ENCODE measurements at regions not wholly inside any gene's neighbourhood (a gene's known extent, or its start where the extent isn't known, plus 50 kb on each side); places are given as distances from the start of the nearest gene placed in this dataset.

DNA sequence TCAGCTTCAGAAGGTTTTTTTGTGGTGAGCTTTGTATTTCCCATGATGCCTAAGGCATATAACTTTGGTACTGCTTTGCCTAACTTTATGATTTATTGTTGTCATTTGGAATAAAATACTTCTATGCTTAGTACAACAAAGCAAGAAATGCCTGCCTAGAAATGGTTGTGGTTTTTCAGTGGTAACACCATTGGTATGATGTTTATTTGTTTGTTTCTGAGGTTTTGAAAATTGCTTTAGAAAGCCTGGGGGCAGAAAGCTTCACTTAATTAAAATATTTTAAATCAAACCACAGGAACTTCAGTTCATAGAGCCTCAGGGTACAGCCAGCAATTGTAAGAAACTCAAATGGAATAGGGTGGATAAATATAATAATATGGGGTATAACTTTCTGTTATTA lies 351.2 kb upstream of the MAP3K7 start:
- Histone ChIP-seq H3K27me3 (ENCODE audit: insufficient read depth, poor library complexity, severe bottlenecking) (no peaks in the 10 kb centered on the region), H3K4me3 (replicated peaks; ENCODE audit: insufficient read depth, low read length) (no peak overlapping the region), H3K27ac (replicated peaks) (no peak overlapping the region)
- TF ChIP-seq POLR2AphosphoS5 (IDR thresholded peaks at IDR 0.05; ENCODE audit: low read depth) (no peak), SPI1 (IDR thresholded peaks at IDR 0.05; ENCODE audit: borderline replicate concordance, low read depth) (no peak), GABPA (IDR thresholded peaks at IDR 0.05; ENCODE audit: low read depth) (no peak)
- TF ChIP-seq, protein P1, sequence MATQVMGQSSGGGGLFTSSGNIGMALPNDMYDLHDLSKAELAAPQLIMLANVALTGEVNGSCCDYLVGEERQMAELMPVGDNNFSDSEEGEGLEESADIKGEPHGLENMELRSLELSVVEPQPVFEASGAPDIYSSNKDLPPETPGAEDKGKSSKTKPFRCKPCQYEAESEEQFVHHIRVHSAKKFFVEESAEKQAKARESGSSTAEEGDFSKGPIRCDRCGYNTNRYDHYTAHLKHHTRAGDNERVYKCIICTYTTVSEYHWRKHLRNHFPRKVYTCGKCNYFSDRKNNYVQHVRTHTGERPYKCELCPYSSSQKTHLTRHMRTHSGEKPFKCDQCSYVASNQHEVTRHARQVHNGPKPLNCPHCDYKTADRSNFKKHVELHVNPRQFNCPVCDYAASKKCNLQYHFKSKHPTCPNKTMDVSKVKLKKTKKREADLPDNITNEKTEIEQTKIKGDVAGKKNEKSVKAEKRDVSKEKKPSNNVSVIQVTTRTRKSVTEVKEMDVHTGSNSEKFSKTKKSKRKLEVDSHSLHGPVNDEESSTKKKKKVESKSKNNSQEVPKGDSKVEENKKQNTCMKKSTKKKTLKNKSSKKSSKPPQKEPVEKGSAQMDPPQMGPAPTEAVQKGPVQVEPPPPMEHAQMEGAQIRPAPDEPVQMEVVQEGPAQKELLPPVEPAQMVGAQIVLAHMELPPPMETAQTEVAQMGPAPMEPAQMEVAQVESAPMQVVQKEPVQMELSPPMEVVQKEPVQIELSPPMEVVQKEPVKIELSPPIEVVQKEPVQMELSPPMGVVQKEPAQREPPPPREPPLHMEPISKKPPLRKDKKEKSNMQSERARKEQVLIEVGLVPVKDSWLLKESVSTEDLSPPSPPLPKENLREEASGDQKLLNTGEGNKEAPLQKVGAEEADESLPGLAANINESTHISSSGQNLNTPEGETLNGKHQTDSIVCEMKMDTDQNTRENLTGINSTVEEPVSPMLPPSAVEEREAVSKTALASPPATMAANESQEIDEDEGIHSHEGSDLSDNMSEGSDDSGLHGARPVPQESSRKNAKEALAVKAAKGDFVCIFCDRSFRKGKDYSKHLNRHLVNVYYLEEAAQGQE (IDR thresholded peaks at IDR 0.05; ENCODE audit: insufficient replicate concordance, low read depth): no peak
- TF ChIP-seq, protein P2, sequence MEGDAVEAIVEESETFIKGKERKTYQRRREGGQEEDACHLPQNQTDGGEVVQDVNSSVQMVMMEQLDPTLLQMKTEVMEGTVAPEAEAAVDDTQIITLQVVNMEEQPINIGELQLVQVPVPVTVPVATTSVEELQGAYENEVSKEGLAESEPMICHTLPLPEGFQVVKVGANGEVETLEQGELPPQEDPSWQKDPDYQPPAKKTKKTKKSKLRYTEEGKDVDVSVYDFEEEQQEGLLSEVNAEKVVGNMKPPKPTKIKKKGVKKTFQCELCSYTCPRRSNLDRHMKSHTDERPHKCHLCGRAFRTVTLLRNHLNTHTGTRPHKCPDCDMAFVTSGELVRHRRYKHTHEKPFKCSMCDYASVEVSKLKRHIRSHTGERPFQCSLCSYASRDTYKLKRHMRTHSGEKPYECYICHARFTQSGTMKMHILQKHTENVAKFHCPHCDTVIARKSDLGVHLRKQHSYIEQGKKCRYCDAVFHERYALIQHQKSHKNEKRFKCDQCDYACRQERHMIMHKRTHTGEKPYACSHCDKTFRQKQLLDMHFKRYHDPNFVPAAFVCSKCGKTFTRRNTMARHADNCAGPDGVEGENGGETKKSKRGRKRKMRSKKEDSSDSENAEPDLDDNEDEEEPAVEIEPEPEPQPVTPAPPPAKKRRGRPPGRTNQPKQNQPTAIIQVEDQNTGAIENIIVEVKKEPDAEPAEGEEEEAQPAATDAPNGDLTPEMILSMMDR (IDR thresholded peaks at IDR 0.05; ENCODE audit: insufficient read depth, low read length): no peak
- DNase-seq (ENCODE audit: low read depth in 1 of 2, low spot score in 1 of 2): no peak

DNA sequence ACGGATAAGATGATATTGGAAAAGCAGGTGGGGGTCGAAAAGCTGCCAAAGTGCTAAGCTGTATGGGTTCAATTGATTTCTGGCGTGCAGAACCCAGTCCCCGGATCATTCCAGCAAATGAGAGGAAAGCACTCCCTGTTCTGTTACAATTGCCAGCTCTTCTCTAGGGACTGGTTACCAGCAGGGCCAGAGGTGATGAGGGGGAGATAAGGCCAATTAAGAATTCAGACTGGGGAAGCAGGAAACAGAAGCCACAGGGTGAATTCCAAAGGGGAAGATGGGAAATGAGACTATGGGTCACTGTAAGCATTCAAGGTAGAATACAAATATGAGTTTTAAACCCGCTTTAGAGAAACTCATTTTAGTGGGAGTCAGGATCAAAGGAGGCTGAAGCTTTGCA lies 349.4 kb upstream of the MAP3K7 start:
- Histone ChIP-seq H3K27me3 (ENCODE audit: insufficient read depth, poor library complexity, severe bottlenecking) (no peaks in the 10 kb centered on the region), H3K27ac (replicated peaks) (no peak overlapping the region), H3K4me3 (replicated peaks; ENCODE audit: insufficient read depth, low read length) (no peak overlapping the region)
- TF ChIP-seq, protein P2 (IDR thresholded peaks at IDR 0.05; ENCODE audit: insufficient read depth, low read length): no peak
- TF ChIP-seq POLR2AphosphoS5 (IDR thresholded peaks at IDR 0.05; ENCODE audit: low read depth) (no peak), SPI1 (IDR thresholded peaks at IDR 0.05; ENCODE audit: borderline replicate concordance, low read depth) (no peak)
- DNase-seq (ENCODE audit: low read depth in 1 of 2, low spot score in 1 of 2): no peak

DNA sequence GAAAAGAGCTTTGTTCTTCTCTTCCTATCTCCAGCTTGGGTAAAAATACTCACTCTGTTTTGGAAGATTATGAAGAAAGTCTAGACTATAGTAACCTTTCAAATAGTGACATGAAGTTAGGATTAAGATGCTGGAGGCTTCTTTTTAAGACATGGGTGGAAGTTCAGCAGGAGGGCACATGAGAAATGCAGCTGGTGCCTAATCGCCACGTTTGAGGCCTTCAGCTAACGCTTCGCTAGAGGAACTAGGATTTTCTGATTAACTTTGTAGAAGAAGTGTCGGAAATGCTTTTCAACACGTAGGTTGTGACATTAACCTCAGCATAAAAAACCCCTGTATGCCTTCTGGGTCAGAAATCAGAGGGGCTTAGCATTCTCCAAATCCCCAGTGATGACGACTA lies 348.1 kb upstream of the MAP3K7 start:
- no peak overlapping the region for H3K27ac ChIP-seq (replicated peaks)
- DNase-seq (ENCODE audit: low read depth in 1 of 2, low spot score in 1 of 2): no peak
- TF ChIP-seq, protein P1 (IDR thresholded peaks at IDR 0.05; ENCODE audit: insufficient replicate concordance, low read depth): no peak
- no peak for TF ChIP-seq SPI1 (IDR thresholded peaks at IDR 0.05; ENCODE audit: borderline replicate concordance, low read depth)
- H3K27me3 ChIP-seq (ENCODE audit: insufficient read depth, poor library complexity, severe bottlenecking): no peaks in the 10 kb centered on the region
- no peak overlapping the region for H3K4me3 ChIP-seq (replicated peaks; ENCODE audit: insufficient read depth, low read length)

DNA sequence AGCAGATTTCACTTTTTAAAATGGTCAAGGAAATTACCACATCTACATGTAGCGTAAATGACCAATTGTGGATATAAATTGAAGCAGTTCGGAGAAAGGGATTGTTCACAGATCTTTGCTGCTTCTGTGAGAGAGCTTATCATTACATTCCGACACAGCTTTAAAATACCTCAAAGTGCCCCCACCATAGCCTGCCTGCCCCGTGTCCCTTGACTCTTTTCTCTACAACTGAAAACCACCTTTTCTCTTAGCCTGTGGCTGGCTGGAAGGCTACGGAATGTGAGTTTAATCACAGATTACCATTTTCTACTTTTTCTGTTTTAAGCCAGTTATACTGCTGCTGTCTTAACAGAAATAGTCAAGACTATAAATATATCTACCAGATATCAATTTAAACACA lies 347.2 kb upstream of the MAP3K7 start:
- H3K27me3 ChIP-seq (ENCODE audit: insufficient read depth, poor library complexity, severe bottlenecking): no peaks in the 10 kb centered on the region
- no peak for DNase-seq (ENCODE audit: low read depth in 1 of 2, low spot score in 1 of 2)
- TF ChIP-seq SPI1 (IDR thresholded peaks at IDR 0.05; ENCODE audit: borderline replicate concordance, low read depth): no peak
- TF ChIP-seq, protein P2 (IDR thresholded peaks at IDR 0.05; ENCODE audit: insufficient read depth, low read length): no peak
- no peak for TF ChIP-seq POLR2AphosphoS5 (IDR thresholded peaks at IDR 0.05; ENCODE audit: low read depth)
- TF ChIP-seq GABPA (IDR thresholded peaks at IDR 0.05; ENCODE audit: low read depth): no peak
- TF ChIP-seq, protein P1 (IDR thresholded peaks at IDR 0.05; ENCODE audit: insufficient replicate concordance, low read depth): no peak
- no peak overlapping the region for H3K27ac ChIP-seq (replicated peaks)
- H3K4me3 ChIP-seq (replicated peaks; ENCODE audit: insufficient read depth, low read length): no peak overlapping the region
